GM19023 (cell line): ENCODE measurements at regions not wholly inside any gene's neighbourhood (a gene's known extent, or its start where the extent isn't known, plus 50 kb on each side); places are given as distances from the start of the nearest gene placed in this dataset.
"Not testable (repeated sequence)": the region's sequence is repeated elsewhere in the genome, so short reads cannot be mapped to it uniquely, and the experiment has no call there.

Source experiments
- ATAC-seq: cut with Tn5 transposase; IDR thresholded peaks from one replicate; pipeline ENCODE4 v1.9.1; 2021; ENCODE audit warnings: mild to moderate bottlenecking, moderate library complexity; ENCODE audit not compliant: unreplicated experiment

- not testable (repeated sequence) for ATAC-seq
These were observed 51.7 kb downstream of the PPIAL4C start for GRCh38 chr1:149635290-149635899.

GRCh38 chr1:149636286-149637122 lies 52.9 kb downstream of the PPIAL4C start:
- ATAC-seq = peak; percentile 95

- not testable (repeated sequence) for ATAC-seq
These were observed 54.8 kb downstream of the PPIAL4C start for GRCh38 chr1:149638481-149638880.

DNA sequence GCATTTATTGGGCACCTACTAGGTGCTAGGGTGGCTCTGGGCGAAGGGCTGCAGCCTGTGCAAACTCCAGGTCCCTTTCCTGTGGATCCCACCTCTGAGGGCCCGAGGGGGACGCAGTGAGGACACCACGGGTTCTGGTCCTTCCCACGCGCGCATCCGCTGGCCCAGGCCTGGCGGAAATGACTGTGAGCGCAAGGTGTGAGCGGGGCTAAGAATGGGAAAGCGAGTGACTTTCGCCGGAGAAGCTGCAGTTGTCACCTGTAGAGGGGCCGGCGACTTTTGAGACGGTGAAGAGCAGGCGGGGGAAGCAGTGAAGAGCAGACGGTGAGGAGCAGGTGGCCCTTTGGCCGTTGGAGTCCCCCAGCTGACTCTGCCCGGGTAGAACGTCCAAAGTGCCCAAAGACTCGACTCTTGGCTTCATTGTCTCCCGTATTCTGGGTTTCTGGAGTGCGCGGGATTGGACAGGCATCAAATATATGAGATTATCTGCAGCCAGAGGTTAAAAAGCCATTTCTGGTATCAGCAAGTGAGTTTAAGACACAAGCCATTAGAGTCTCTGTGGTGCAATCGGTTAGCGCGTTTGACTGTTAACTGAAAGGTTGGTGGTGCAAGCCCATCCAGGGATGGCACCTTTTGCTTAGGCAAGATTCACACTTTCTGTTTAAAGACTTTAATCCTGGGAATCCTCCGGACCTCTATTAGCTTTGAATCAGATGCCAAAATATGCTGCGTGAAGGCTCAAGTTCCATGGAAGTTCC lies 55.4 kb downstream of the PPIAL4C start:
- not testable (repeated sequence) for ATAC-seq

DNA sequence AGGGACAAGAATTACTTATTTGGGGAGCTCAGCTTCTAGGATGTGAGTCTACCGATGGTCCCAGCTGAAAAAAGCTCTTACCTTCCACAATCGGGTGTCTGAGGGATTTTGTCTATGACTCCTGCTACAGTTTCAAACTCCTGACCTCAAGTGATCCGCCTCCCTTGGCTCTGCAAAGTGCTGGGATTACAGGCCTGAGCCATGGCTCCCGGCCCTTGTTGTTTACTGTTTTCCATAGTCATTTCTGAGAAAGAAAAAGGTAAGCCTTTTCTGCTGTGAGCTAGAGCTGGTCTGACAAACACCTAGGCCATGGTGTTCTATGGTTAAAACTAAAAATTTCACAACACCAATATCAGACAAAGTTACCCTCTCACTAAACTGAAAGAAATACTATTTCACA lies 57.5 kb downstream of the PPIAL4C start:
- ATAC-seq = not testable (repeated sequence)

- not testable (repeated sequence) for ATAC-seq
These were observed 61.2 kb downstream of the PPIAL4C start for GRCh38 chr1:149644818-149645217.

- not testable (repeated sequence) for ATAC-seq
These were observed 62.8 kb downstream of the PPIAL4C start for GRCh38 chr1:149646360-149647017.

DNA sequence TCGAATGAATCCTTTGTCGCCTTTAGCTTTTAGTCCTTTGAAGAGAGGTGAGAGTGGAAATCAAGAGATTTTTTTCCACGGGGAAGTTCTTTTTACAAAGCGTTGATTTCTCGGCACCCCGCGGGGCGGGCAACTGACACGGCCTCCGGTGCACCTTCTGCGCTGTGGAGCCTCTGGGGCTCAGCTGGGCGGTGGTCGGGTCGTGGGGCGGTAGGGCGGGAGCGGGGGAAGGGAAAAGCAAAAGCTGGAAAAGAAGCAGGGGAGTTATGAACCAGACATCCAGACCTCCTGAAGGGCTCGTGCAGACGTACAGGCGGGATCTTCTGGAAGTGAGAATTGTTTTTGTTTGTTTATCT lies 63.3 kb downstream of the PPIAL4C start:
- ATAC-seq = not testable (repeated sequence)

DNA sequence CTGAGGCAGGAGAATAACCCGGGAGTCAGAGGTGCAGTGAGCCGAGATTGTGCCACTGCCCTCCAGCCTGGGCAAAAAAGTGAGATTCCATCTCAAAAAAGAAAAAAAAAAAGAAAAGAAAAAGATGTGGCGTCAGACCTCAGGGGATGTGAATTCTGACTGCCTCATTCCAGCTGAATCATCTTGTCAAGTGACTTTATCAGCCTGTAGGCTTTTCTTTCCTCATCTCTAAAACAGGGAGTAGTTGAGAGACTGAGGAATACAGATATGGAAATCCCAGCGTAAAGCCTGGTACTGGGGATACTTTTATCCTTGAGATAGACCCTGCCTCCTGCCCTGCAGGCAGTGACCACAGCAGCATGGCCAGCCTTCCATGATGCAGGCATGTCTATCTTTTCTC lies 74.1 kb downstream of the PPIAL4C start:
- not testable (repeated sequence) for ATAC-seq

GRCh38 chr1:149658175-149658574 lies 74.5 kb downstream of the PPIAL4C start:
- not testable (repeated sequence) for ATAC-seq

GRCh38 chr1:149664624-149665023 lies 81.0 kb downstream of the PPIAL4C start:
- ATAC-seq = not testable (repeated sequence)

DNA sequence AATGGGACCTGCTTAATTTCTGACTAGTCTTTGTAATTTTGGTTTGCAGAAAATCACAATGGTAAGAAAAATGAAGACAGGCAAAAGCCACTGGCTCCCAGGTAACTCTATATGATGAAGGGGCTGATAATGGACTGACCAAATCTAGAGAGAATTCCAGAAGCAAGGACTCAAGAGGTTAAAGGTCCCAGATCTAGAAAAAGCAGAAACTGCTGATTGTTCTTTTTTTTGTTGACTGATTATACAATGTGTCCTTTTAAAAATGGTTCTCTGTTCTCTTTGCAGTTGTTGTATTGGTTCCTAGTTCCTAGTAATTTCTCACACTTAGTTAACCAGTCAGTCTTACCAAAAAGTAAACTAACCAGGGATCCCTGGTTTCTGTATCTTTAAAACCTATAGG lies 81.4 kb downstream of the PPIAL4C start:
- ATAC-seq = not testable (repeated sequence)

GRCh38 chr1:149665528-149665927 lies 81.9 kb downstream of the PPIAL4C start:
- ATAC-seq = not testable (repeated sequence)

- not testable (repeated sequence) for ATAC-seq
These were observed 89.7 kb downstream of the PPIAL4C start for GRCh38 chr1:149673231-149673909.

DNA sequence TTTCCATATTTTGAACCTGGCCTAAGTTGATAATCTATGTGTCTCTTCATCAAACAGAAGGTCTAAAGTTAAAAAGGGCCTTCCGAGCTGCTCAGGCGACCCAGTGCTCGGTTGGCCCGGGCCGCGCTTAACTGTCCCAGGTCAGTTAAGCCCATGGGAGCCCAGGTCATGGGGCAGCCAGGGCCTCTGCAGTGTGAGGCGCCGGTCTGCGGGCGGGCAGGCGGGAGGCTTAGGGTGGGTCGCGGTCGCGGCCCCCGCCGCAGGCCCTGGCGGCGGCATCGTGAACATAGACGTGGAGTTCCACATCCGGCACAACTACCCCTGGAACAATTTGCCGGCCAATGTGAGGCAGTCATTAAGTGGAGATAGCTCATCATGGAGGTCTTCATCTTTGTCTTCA lies 91.3 kb downstream of the PPIAL4C start:
- ATAC-seq = not testable (repeated sequence)

DNA sequence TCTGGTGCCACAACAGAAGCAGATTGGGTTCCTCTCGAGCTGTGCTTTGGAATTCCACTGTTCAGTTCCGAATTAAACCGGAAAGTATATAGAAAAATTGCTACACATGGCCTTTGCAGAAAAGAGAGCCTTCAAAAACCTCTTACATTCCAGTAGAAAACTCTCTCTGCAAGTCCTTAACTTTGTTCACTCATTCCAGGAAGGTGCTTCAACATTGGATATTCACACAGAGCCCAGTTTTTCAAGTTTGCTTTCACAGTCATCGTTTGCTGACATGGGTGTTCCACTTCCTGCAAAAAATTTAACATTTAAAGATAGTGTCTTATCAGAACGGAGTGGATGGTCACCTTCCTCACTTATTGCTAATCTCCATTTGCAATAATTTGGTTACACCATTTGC lies 93.7 kb downstream of the PPIAL4C start:
- ATAC-seq = not testable (repeated sequence)

- ATAC-seq = not testable (repeated sequence)
These were observed 95.8 kb upstream of the FCGR1A start for GRCh38 chr1:149686593-149687238.

DNA sequence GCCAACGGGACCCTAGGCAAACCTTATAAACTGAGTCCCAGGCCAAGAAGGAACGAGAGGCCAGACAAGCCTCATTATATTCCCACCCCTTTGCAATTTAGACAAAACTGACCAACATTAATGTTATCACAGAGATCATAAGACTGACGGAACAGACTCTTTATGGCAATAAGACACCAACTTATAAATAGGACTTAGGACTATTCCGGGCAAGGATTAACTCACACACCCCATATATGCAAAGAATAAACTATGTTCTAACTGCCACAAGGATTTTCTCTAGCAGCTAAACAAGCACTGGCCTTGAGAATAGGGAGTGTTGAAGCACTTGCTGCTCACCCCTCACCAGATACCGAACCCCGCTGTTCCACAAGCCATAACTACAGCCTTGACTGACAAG lies 91.1 kb upstream of the FCGR1A start:
- not testable (repeated sequence) for ATAC-seq

DNA sequence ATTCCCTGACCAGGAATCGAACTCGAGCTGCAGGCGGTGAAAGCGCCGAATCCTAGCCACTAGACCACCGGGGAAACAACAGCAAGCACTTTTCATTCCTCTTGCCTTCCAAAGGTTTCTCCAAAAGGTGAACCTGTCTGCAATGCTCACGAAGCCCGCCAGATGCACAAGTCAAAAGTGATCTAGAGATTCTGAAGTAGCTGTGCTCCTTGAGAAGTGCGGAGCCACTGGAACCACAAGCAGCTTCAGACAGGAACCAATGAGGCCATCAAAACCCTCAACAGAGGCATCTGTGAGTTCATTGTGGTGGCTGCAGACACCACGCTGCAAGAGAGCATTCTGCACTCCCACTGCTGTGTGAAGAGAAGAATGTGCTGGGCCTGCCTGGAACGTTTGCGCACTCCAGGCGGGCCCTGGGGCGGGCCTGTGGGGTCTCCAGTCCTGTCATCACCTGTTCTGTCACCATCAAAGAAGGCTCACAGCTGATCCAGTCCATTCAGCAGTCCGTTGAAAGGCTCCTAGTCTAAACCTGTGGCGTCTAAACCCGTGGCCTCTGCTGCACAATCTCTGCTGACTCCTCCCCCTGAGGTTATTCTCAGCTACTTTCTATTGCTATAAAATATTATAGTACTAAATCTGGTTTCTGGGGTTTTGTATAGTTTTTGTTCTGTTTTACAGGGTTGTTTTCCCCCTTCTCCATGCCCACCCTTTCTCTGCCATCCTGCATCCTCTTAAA lies 89.5 kb upstream of the FCGR1A start:
- ATAC-seq = not testable (repeated sequence)
